HG02610 (cell line): ENCODE measurements at regions not wholly inside any gene's neighbourhood (a gene's known extent, or its start where the extent isn't known, plus 50 kb on each side); places are given as distances from the start of the nearest gene placed in this dataset.
"Not testable (repeated sequence)": the region's sequence is repeated elsewhere in the genome, so short reads cannot be mapped to it uniquely, and the experiment has no call there.

Source experiments
- ATAC-seq: cut with Tn5 transposase; IDR thresholded peaks from one replicate; pipeline ENCODE4 v1.9.1; 2021; ENCODE audit warnings: mild to moderate bottlenecking, moderate library complexity; ENCODE audit not compliant: unreplicated experiment

DNA sequence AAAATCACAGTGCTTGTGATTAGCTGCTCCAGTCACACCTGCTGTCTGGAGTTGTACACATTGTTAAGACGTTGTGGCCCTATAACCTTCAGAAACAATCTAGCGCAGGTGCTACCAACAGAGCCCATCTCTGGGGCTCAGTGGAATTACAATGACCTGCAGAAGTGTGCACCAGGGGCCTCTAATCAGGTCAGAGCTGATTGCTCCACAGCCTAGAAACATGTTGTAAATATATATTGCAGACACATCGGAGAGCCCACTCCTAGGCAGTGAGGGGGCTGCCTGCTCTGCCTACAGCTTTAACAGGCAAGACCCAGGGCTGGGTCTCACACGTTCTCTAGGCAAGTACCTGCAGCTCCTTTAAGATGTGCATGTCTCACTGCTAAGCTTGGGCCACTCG lies 302.0 kb downstream of the SIPA1L2 start:
- no peak for ATAC-seq

DNA sequence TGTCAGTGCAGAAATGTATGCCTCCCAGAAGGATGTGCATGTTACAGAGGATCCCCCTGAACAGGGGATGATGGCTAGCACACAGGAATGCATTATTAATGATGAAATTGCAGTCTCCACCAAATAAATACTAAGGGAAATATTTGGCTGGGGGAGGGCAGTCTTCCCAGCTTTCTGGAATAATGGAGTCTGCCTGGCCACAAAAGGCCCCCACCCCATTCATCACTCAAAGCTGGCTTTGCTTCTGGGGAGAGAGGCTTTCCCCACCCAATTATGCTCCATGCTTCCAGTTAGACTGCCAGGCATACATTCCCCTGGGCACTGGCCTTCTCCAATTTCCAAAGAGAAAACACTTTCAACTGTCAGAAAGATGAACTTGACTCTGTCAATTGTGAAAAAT lies 302.7 kb downstream of the SIPA1L2 start:
- ATAC-seq: no peak

DNA sequence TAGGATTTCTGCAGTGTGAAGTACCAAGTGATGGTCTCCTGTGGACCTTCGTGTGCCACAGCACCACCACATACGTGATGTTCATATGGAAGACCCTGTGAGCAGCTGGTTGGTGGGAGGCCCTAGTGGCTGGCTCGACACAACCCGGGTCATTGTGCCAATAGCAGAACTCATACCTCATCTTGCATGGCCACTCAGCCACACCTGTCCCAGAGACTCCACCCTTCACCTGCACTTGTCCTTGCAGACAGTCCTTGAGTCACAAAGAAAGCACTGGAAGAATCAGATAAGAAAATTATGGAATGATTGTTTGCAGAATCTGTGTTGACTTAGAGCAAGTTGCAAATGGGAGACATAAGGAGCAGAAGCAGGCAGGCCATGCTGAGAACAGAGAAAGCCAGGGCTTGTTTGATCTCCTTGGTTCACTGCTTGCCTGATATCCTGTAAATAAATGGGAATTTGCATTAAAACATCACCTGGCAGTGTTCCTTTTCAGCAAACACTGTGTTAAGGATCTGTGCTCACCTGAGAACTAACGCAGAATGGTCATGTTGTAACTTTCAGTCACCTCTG lies 307.7 kb downstream of the SIPA1L2 start:
- no peak for ATAC-seq

DNA sequence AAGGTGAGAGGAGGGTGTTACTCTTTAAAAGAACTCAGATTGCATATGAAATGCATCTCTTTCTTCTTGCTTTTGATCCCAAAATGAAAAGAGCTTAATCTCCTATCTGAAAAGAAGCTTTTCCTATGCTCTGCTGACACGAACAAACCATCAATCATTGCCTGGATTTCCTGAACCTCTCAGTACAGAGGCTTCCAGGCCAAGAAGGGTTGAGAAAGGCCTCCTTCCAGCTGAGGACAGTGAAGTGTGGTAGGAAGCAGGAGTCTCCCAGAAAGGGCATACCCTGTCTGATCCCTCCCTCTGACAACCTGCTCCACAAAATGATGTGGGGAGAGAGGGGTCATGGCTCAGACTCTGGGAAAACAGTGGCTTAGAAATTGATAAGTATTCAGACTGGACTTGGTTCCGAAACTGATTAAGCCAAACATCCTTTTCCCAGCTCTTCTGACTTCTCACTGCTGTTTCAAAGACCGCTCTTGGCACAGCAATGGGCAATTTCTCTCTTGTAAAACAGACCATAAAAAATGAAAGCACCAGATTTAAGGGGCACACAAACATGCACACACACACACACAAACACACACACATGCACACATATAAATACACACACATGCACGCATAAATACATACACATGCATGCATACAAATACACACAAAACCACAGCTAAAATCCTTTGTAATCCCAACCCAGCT lies 310.3 kb downstream of the SIPA1L2 start:
- no peak for ATAC-seq

DNA sequence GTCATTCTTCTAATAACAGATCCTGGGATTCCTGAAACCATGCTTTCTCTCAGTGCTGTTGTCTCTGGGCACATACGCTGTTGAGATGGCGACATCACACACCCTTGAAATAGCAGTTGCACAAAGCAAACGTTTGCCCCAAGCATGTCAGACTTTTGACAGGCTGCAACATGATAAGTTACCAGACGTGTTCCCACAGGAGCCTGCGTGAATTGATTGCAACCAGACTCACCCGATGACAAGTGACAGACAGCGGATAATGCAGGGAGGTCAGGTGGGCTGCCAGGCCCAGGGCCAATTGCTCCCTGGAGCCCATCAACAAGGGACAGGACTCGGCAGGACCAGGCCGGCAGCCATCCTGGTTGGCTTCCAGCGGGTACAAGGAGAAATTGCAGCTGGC lies 310.9 kb downstream of the SIPA1L2 start:
- ATAC-seq: no peak

DNA sequence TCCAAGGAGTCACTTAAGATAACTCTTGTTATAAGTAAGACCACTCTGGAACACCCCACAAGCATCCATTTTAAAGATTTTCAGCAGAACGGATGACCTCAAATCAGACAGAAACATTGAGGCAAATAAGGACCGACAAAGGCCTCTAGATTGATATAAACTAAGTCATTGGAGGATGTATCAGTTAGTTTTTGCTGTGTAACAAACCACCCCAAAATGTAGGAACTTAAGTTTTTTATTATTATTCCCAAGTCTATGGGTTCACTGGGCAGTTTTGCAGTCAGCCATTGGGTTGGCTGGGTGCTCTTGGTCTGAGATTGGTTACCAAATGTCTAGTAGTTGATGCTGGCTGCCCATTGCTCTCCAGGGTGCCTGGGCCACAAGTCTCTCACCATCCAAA lies 311.8 kb downstream of the SIPA1L2 start:
- ATAC-seq: no peak

DNA sequence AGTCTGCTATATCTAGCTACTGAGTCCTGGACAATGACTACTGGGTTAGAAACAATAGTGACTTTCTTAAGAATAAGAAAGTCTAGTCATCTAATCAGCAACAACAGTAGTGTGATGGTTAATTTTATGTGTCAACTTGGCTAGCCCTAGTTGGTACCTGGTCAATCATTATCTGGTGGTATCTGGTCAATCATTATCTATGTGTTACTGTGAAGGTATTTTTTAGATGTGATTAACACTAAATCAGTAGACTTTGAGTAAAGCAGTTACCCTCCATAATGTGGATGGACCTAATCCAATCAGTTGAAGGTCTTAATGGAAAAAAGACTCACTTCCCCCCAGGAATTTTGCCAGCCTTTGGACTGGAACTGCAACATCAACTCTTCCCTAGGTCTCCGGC lies 312.6 kb downstream of the SIPA1L2 start:
- ATAC-seq: no peak

DNA sequence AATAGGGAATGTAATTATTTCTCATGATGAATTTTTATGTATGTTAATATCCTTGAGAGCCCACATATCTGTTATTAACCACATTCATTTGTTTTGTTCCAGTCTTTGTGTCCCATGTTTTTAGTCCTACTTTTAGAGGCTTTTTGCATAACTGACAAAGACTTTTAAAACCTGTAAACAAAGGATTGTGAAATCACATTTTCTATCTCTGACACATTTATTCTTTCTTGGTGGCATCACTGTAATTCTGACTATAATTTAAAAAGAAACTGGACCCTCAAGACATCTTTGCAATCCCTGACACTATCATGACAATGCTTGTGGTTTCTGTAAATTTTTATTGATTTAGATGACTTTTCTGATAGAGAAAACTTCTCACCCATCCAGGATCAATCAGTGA lies 313.1 kb downstream of the SIPA1L2 start:
- no peak for ATAC-seq

DNA sequence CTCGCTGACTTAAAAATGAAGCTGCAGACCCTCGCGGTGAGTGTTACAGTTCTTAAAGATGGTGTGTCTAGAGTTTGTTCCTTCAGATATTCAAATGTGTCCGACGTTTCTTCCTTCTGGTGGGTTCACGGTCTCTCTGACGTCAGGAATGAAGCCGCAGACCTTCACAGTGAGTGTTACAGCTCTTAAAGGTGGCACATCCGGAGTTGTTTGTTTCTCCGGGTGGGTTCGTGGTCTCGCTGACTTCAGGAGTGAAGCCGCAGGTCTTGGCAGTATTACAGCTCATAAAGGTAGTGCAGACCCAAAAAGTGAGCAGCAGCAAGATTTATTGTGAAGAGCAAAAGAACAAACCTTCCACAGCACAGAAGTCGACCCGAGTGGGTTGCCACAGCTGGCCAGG lies 316.1 kb downstream of the SIPA1L2 start:
- ATAC-seq: not testable (repeated sequence)

DNA sequence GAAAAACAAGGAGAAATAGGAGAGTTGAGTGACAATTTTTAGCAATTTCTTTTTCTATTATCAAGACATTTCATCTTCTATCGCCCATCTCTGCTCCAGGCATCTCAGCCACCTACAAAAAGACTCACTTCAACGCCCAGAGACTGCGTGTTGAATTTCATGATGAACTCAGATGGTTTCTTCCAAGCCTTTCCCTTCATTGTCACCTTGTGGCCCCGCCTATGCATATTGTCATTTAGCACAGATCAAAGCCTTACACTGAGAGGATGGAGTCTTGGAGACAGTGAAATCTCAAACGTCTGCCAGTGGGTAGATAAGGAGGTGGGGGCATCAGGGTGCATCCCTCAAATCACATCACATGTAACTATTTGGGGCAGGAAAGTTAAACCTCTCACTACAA lies 319.4 kb downstream of the SIPA1L2 start:
- ATAC-seq: no peak

DNA sequence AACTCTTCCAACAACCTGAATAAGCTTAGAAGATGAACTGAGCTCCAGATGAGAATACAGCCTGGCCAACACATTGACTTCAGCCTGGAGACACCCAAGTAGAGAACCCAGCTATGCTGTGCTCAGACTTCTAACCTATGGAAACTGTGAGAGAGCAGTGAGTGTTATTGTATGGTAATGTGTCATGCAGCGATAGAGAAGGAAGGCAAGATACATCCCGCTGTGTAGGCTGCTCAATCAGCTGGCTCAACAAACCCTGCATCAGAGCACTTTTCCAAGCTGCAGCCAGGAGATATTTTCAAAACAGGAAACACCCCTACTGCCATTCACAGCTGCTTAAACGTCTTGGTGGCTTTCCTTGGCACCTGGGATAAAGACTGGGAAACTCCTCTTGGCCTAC lies 321.3 kb downstream of the SIPA1L2 start:
- no peak for ATAC-seq

DNA sequence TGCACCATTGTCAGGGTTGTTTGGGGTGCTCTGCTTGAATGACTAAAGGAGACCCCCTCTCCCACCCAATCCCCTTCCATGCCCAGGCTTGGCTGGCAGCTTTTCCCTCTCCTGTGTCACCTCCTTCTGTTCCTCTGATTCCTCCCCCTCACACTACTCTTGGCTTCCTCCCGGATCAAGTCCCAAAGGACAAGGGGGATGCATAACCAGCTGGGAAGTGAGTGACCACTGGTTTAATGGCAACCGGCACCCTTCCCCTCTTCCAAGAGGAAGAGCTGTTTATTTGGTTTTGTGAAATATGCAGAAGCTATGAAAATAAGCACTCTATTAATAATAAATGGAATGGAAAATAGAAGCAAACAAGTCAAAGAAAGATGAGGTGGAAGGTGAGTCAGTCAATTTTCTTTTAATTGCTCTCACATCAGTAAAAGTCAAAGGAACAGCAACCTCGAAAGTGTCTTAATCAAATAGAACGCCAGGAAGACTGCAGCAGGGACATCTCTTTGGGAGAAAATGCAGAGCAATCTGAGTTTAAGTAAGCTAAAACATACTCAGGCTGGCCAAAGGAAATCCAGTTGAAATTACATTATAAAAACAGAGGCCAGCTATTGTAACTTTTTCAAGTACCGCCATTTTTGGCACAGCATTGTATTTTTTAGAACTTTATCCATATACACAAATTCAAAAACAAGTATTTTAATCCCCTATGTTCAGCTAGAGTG lies 322.5 kb downstream of the SIPA1L2 start:
- ATAC-seq: no peak

DNA sequence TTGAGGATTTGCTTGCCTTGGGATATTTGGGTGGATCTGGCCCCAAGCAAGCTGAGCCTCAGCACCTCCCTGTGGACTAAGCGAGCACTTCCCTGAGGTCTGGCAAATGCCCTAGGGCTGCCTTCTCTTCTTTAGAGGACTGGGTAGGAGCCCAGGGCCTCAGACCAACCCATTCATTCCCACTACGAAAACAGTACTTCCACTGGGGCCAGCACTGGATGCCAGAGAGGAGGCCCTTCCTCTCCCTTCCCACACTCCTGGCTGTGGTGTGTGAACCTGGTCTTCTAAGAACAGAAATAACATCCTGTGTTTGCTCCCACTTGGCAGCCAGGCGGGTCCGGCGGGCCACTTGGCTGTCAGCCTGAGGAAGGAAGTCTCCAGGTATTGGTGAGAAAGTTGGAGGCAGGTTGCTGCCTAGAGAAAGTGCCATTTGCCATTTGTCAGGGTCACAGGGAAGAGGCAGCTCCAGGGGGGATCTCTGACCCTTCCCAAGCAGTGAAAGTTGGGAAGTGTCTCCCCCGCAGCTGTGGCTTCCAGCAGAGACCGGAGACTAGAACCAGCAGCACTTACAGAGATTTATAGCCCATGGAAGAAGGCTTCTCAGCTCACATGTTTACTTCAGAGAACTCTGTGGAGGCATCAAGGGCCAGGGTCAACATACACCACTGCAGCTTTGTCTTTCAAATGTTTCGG lies 323.5 kb downstream of the SIPA1L2 start:
- ATAC-seq: no peak

DNA sequence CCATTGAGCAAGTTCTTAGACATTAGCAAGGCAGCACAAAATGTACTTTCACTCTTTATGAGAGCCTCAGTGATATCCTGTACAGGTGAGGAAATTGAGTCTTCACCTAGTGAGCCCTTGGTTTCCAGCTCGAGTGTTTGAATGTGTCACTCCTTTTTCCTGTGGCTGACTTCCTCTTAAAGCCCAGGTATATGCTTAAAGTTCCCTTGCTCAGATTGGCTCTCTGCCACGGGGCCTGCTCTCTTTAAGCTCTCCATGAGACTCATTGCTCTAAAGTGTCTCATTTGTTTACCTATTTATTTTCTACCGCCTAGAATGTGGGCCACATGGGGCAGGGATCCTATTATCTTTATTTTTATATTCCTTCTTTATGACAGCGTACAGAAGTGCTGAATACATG lies 324.9 kb downstream of the SIPA1L2 start:
- ATAC-seq: no peak

DNA sequence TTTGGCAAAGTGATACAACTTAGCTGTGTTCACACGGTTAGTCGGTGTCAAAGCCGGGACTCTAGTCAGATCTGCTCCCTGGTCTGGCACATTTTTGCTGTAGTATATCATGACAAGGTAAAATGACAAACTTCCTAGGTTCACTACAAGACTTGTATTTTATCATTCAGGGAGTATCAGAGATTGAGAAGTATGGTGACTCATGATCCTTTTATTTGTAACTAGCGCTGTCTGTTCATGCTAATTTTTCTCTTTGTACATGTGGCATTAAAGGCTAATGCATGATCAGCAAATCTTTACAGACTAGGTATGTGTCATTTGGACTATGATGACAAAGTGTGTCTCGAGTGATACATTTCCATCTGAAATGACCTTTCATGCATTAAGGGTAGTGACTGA lies 326.7 kb downstream of the SIPA1L2 start:
- ATAC-seq: no peak

DNA sequence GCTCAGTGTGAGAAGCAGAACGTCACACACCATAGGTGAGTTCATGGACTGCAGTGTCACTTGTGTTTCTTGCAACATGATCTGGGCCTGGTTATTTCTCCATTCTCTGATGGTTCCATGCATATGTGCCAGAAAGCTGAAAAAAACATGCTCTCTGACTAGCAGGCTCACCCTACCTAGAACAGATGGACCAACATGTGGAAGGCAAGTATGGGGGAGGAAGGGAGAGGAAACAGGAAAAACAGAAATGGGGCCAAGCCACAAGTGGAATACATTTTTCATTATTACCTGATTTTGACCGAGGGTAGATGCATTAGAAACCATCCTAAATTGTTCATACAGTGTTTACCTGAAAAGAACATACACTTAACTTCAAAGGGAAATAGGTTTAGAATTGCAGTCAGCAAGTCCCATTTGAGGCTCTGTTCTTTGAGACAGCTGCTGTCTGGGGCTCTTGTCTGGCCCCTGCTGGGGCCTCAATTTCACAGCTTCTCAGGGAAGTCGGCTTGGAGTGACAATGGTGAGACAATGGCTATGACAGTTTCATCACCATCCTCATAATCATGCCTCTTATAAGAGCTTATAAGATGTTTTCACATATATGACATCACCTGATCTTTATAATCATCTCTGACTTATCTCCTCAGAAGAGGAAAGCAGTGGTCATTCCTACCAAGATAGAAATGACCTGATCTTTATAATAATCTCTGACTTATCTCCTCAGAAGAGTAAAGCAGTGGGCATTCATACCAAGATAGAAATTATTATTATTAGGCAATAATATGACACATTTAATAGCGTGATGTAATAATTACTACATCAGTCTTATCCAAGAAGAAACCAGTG lies 327.3 kb downstream of the SIPA1L2 start:
- no peak for ATAC-seq

DNA sequence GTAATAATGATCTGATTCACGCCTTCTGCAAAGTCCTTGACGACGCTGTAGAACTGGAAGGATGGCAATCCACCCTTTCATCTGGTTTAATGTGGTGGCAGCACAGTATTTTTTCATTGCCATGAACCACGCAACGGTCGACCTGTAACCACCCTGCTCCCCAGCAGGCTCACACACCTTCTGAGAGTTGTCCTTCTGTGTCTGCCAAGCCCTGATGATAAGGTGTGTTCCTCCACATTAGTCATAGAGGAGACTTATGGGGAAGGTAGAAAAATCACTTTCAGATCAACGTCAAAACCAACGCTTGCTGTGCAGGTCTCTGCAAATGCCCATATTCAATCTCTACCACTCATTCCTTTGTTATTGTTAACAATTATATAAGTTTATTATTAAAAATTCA lies 328.7 kb downstream of the SIPA1L2 start:
- ATAC-seq: no peak

DNA sequence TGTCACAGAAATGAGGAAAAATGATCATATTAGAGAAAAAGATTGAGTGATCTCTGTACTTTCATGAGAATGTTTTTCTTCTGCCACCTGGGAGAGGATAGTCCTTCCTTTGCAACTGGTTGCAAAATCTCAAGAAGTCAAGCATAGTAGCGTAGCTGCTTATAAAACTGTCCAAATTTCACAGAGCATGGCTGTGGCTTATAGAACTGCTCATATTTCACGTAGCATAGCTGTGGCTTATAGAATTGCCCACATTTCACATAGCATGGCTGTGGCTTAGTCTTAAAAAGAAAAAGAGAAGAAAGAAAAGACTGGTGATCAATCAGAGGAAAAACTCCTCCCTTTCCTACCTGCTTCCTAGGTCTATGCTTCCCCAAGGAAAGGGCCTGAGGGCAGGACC lies 329.5 kb downstream of the SIPA1L2 start:
- no peak for ATAC-seq

DNA sequence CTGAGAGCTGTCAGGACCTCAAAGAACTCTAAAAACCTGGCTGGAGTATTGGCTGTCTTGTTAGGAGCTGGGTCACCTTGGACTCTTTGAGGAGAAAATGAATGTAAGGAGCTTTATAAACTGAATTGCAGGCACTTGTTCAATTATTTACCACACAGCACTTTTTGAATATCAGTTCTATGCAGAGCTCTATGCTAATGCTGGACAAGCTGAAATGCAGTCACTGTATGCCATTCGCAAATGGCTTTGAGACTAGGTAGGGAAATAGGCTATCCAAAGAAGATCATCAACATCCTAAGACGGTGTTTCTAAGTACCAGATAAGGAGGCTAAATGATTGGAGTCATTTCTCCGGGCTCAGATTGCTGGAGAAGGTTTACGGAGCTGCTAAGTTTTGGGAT lies 333.5 kb downstream of the SIPA1L2 start:
- ATAC-seq: no peak

DNA sequence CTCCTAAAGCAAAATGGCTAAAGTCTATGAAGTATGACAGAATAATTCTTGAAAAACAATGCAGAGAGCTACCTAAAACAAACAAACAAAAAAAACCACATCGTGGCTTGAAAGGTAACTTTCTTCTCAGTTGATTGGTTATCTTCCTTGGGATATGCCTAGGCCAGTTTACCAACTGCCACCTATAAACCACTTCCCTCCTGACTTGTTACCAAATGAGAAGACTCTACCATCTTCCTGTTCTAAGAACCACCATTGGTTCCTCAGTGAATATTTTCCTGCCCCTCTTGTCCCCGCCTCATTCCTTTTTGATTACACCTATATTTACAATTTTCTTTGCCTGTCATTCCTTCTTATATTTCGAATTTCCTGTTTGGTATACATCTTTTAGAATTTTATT lies 336.6 kb downstream of the SIPA1L2 start:
- no peak for ATAC-seq

DNA sequence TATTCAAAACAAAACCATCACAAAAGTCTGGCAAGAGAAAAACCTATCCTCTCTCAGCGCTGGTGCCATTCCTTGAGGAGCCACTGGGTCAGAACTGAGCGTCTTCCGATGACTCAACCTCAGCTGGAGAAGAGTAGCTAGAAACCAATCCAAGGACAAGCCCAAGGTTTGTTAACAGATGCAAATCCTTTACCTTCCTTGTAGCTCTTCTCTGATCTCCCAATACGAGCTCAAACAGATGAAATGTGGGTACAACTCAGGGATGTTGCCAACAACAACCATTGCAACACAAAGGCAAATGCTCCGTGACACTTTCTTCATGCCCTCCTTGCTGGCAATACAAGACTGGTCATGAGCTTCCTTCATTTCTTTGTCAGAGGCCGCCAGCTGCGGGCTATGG lies 337.1 kb downstream of the SIPA1L2 start:
- no peak for ATAC-seq
